A549 (cell line): ENCODE measurements at regions not wholly inside any gene's neighbourhood (a gene's known extent, or its start where the extent isn't known, plus 50 kb on each side); places are given as distances from the start of the nearest gene placed in this dataset.
A peak's percentile ranks its signal among the peaks of the same experiment; 100 is the strongest.

ENCODE experiments used
- ATAC-seq, 2 experiments: fragments of 200-7000 bp in 1 of 2; fragments of >200 bp in 1 of 2; cut with Nextera tagmentation in 1 of 2; cut with Tn5 transposase in 1 of 2; 3 replicates each; pipeline versions ENCODE4 v1.8.0 to v1.9.1; 2018 to 2020; ENCODE audit warnings: mild to moderate bottlenecking in 1 of 2, moderate library complexity in 1 of 2
- CTCF ChIA-PET: fragments of 300-600 bp; sonication (Branson Sonifier 250); formaldehyde crosslinking; extraction: SDS; loops from one replicate; lab custom pipeline; 2021; ENCODE audit warnings: antibody characterized with exemption, inconsistent platforms; lab: Yijun Ruan, JAX
- POLR2A ChIA-PET: fragments of 350-600 bp; formaldehyde crosslinking; extraction: SDS; loops from one replicate; lab custom pipeline; 2021; ENCODE audit warnings: antibody characterized with exemption, inconsistent platforms; lab: Yijun Ruan, JAX
- DNase-seq, 2 experiments: peaks; one replicate each; pipeline versions ENCODE4 v3.0.0 to v3.0.0-alpha.2; 2011 to 2016; ENCODE audit warnings: low read depth in 1 of 2, low spot score in 1 of 2
- FAIRE-seq: peaks from 2 replicates; lab custom pipeline; 2011; peaks lifted over from hg19 to GRCh38; lab: Jason Lieb, UNC
- H3K27ac ChIP-seq, 2 experiments: fragments of >200 bp; sonication (Bioruptor Twin); formaldehyde crosslinking; 3 replicates each; pipeline ENCODE4 v1.5.1; 2016 to 2017
- H3K4me1 ChIP-seq: fragments of >200 bp; sonication (Bioruptor Twin); formaldehyde crosslinking; 3 replicates; pipeline ENCODE4 v1.6.1; 2016
- H3K4me2 ChIP-seq: fragments of >200 bp; sonication (Bioruptor Twin); formaldehyde crosslinking; 3 replicates; pipeline ENCODE4 v1.6.1; 2016
- H3K4me3 ChIP-seq: fragments of >200 bp; sonication (Bioruptor Twin); formaldehyde crosslinking; 3 replicates; pipeline ENCODE4 v1.5.1; 2016
- H3K9me3 ChIP-seq: fragments of >200 bp; sonication (Bioruptor Twin); formaldehyde crosslinking; 3 replicates; pipeline ENCODE4 v1.6.1; 2016
- ATOH8 ChIP-seq: fragments of 250-450 bp; sonication (Bioruptor Pico); IDR thresholded peaks from 2 replicates; pipeline ENCODE4 v1.5.0; 2020; ENCODE audit warnings: low read depth, mild to moderate bottlenecking, moderate library complexity
- BCL3 ChIP-seq: fragments of >200 bp; sonication (Bioruptor Twin); formaldehyde crosslinking; IDR thresholded peaks from 3 replicates; pipeline ENCODE4 v1.6.1; 2016
- BHLHE40 ChIP-seq: IDR thresholded peaks from 2 replicates; pipeline ENCODE4 v1.6.1; 2012; ENCODE audit warnings: low read depth, low read length, inconsistent platforms
- CBX2 ChIP-seq: fragments of 200-600 bp; sonication (generic); IDR thresholded peaks from 2 replicates; pipeline ENCODE4 v1.6.1; 2016; ENCODE audit warnings: low read depth, mild to moderate bottlenecking, borderline replicate concordance
- CBX8 ChIP-seq: fragments of 200-600 bp; sonication (generic); IDR thresholded peaks from 2 replicates; pipeline ENCODE4 v1.6.1; 2016
- EP300 ChIP-seq, 2 experiments: fragments of >200 bp; sonication (Bioruptor Twin); formaldehyde crosslinking; IDR thresholded peaks; 2 replicates in 1 of 2; 3 replicates in 1 of 2; pipeline ENCODE4 v1.6.1; 2016 to 2017
- ESRRA ChIP-seq: fragments of 150-350 bp; IDR thresholded peaks from 2 replicates; pipeline ENCODE4 v1.6.1; 2014; ENCODE audit warnings: mild to moderate bottlenecking, low read length, borderline replicate concordance
- HES2 ChIP-seq: fragments of >200 bp; sonication (Bioruptor Twin); formaldehyde crosslinking; IDR thresholded peaks from 2 replicates; pipeline ENCODE4 v1.6.1; 2016
- HMGXB4 ChIP-seq: fragments of 250-450 bp; sonication (Bioruptor Pico); IDR thresholded peaks from 2 replicates; pipeline ENCODE4 v1.5.0; 2021; ENCODE audit warnings: mild to moderate bottlenecking, moderate library complexity, borderline replicate concordance
- JUN ChIP-seq, 2 experiments: fragments of >200 bp; sonication (Bioruptor Twin); formaldehyde crosslinking; IDR thresholded peaks; 2 replicates in 1 of 2; 3 replicates in 1 of 2; pipeline ENCODE4 v1.6.1; 2016 to 2017
- KDM5A ChIP-seq: fragments of 200-600 bp; sonication (generic); IDR thresholded peaks from 2 replicates; pipeline ENCODE4 v1.6.1; 2016; ENCODE audit warnings: antibody characterized with exemption, mild to moderate bottlenecking
- NR3C1 ChIP-seq: fragments of >200 bp; sonication (Bioruptor Twin); formaldehyde crosslinking; IDR thresholded peaks from 3 replicates; pipeline ENCODE4 v1.6.1; 2017
- PHF8 ChIP-seq: fragments of 200-600 bp; sonication (generic); IDR thresholded peaks from 2 replicates; pipeline ENCODE4 v1.6.1; 2016; ENCODE audit warnings: low read depth, mild to moderate bottlenecking, antibody characterized with exemption, moderate library complexity, borderline replicate concordance
- POLR2A ChIP-seq: IDR thresholded peaks from 2 replicates; pipeline ENCODE4 v1.6.1; 2012; ENCODE audit warnings: mild to moderate bottlenecking, low read length
- RAD21 ChIP-seq, 2 experiments: fragments of >200 bp in 1 of 2; sonication (Bioruptor Twin) in 1 of 2; formaldehyde crosslinking in 1 of 2; IDR thresholded peaks in 1 of 2; conservative IDR thresholded peaks in 1 of 2; 2 replicates in 1 of 2; 3 replicates in 1 of 2; pipeline ENCODE4 v1.6.1; 2012 to 2018; ENCODE audit warnings: inconsistent platforms in 1 of 2
- RARB ChIP-seq: fragments of 250-450 bp; sonication (Bioruptor Pico); IDR thresholded peaks from 2 replicates; pipeline ENCODE4 v1.8.0; 2021; ENCODE audit warnings: mild to moderate bottlenecking, moderate library complexity
- REST ChIP-seq: fragments of 200-600 bp; sonication (generic); IDR thresholded peaks from 2 replicates; pipeline ENCODE4 v1.6.1; 2016; ENCODE audit warnings: antibody characterized with exemption, mild to moderate bottlenecking, moderate library complexity
- RNF2 ChIP-seq: fragments of 200-600 bp; sonication (generic); IDR thresholded peaks from 2 replicates; pipeline ENCODE4 v1.6.1; 2016; ENCODE audit warnings: low read depth, mild to moderate bottlenecking, antibody characterized with exemption, moderate library complexity, borderline replicate concordance
- ZFP36 ChIP-seq: fragments of 450-650 bp; IDR thresholded peaks from 2 replicates; pipeline ENCODE4 v1.6.1; 2014; ENCODE audit warnings: borderline replicate concordance; ENCODE audit not compliant: partially characterized antibody
- ZSCAN20 ChIP-seq: fragments of 250-450 bp; sonication (Bioruptor Pico); IDR thresholded peaks from 2 replicates; pipeline ENCODE4 v1.8.0; 2022; ENCODE audit warnings: mild to moderate bottlenecking, moderate library complexity
- WGBS: methylation state at CpG from one replicate; pipeline ENCODE4 v1.1.6; 2017; ENCODE audit errors: missing lambda C conversion rate; 5-methylcytosine and 5-hydroxymethylcytosine counted together

- FAIRE-seq (no peak), ATAC-seq (no peak), DNase-seq (no peak)
- no peaks in the 10 kb centered on the region for H3K4me1 ChIP-seq
- H3K4me2 ChIP-seq, result no peak overlapping the region
- H3K4me3 ChIP-seq, result no peak overlapping the region
- POLR2A ChIA-PET, result no interaction called here
- WGBS, result 17% methylated on average over 1 of the region's 1 CpG
- CTCF ChIA-PET, result no interaction called here
- H3K9me3 ChIP-seq, result peaks cover 53% of the 10 kb centered on the region
- no peak overlapping the region for H3K27ac ChIP-seq
- TF ChIP-seq ZFP36 (peak; percentile 96), BHLHE40 (no peak)
Measured at GRCh38 chr9:2313512-2313911, 298.4 kb downstream of the SMARCA2 start.

GRCh38 chr9:2317591-2317990, 302.4 kb downstream of the SMARCA2 start:
- Histone ChIP-seq H3K27ac (no peak overlapping the region), H3K4me1 (no peaks in the 10 kb centered on the region), H3K4me2 (no peak overlapping the region), H3K4me3 (no peak overlapping the region), H3K9me3 (peaks cover 33% of the 10 kb centered on the region)
- FAIRE-seq (no peak), DNase-seq (no peak), ATAC-seq (no peak)
- 31% methylated on average over 1 of the region's 1 CpG for WGBS
- TF ChIP-seq CBX8, result no peak
- TF ChIP-seq JUN (IDR thresholded peaks at IDR 0.05), result no peak
- TF ChIP-seq BHLHE40, result no peak
- TF ChIP-seq ZFP36, result no peak
- no peak for TF ChIP-seq PHF8
- TF ChIP-seq RARB, result no peak
- TF ChIP-seq RNF2, result no peak
- no peak for TF ChIP-seq CBX2
- TF ChIP-seq POLR2A, result no peak
- no peak for TF ChIP-seq NR3C1
- no peak for TF ChIP-seq ATOH8 (CRISPR knock-in tag)
- no peak for TF ChIP-seq HMGXB4 (CRISPR knock-in tag)
- ChIA-PET POLR2A (no interaction called here), CTCF (interaction anchor here (1.6 kb wide), 1 partner anchor 10 kb away, joined by 4 read pairs; no protein-coding TSS in a partner anchor)

GRCh38 chr9:2319421-2319820, 302.2 kb upstream of the VLDLR start:
- Histone ChIP-seq H3K9me3 (peaks cover 15% of the 10 kb centered on the region; the same call in 2 of the 3 replicates), H3K27ac (no peak overlapping the region), H3K4me3 (no peak overlapping the region), H3K4me1 (no peaks in the 10 kb centered on the region), H3K4me2 (no peak overlapping the region)
- ChIA-PET POLR2A (no interaction called here), CTCF (no interaction called here)
- FAIRE-seq (no peak), ATAC-seq (no peak), DNase-seq (no peak)
- TF ChIP-seq EP300 (IDR thresholded peaks at IDR 0.05) (no peak), KDM5A (no peak), HES2 (no peak), ESRRA (no peak), ZSCAN20 (CRISPR knock-in tag) (no peak)
- 25% methylated on average over 1 of the region's 1 CpG for WGBS

- no peak for FAIRE-seq
Measured at GRCh38 chr9:2320114-2320513, 301.5 kb upstream of the VLDLR start.

More at GRCh38 chr9:2320114-2320513, 301.5 kb upstream of the VLDLR start:
- Histone ChIP-seq H3K27ac (no peak overlapping the region), H3K4me1 (no peaks in the 10 kb centered on the region), H3K4me3 (no peak overlapping the region), H3K9me3 (peaks cover 14% of the 10 kb centered on the region; the same call in 2 of the 3 replicates)
- no peak for DNase-seq
- no peak for TF ChIP-seq REST
- TF ChIP-seq BCL3, result no peak
- no peak for TF ChIP-seq RAD21 (conservative IDR thresholded peaks at IDR 0.05 in 1 of 2, IDR thresholded peaks at IDR 0.05 in 1 of 2)
- no peak for TF ChIP-seq KDM5A
- TF ChIP-seq, all 56 proteins: peak for 0
- WGBS, result 1% methylated on average over 5 of the region's 5 CpGs
- H3K4me2 ChIP-seq, result no peak overlapping the region
- ChIA-PET POLR2A (no interaction called here), CTCF (no interaction called here)
- ATAC-seq, result no peak
